Liver (tissue), 7 donors: ENCODE measurements at regions not wholly inside any gene's neighbourhood (a gene's known extent, or its start where the extent isn't known, plus 50 kb on each side); places are given as distances from the start of the nearest gene placed in this dataset.

Experiments
- DNase-seq: peaks from one replicate; pipeline ENCODE4 v3.0.0-alpha.2; 2017; ENCODE audit warnings: low spot score
- H3K27ac ChIP-seq, 2 donors: one replicate each; pipeline ENCODE4 v1.7.0; 2013; ENCODE audit warnings: inconsistent platforms in 2 of 2, low read length in 2 of 2, control low read depth in 1 of 2, low read depth in 1 of 2, mild to moderate bottlenecking in 1 of 2
- H3K27me3 ChIP-seq, 4 donors: one replicate each; pipeline versions ENCODE4 v1.6.1 to v1.7.0; 2013; ENCODE audit warnings: low read length in 3 of 4, inconsistent platforms in 1 of 4, mild to moderate bottlenecking in 1 of 4, moderate library complexity in 1 of 4; ENCODE audit not compliant: control insufficient read depth in 4 of 4, insufficient read depth in 4 of 4
- H3K36me3 ChIP-seq, 4 donors: one replicate each; pipeline versions ENCODE4 v1.6.1 to v1.7.0; 2013; ENCODE audit warnings: low read length in 3 of 4, mild to moderate bottlenecking in 3 of 4, low read depth in 1 of 4, moderate library complexity in 1 of 4; ENCODE audit not compliant: control insufficient read depth in 4 of 4, insufficient read depth in 3 of 4
- H3K4me1 ChIP-seq, 4 donors: one replicate each; pipeline versions ENCODE4 v1.6.1 to v1.7.0; 2013; ENCODE audit warnings: low read length in 3 of 4, mild to moderate bottlenecking in 3 of 4, moderate library complexity in 1 of 4; ENCODE audit not compliant: control insufficient read depth in 4 of 4, insufficient read depth in 4 of 4
- H3K4me3 ChIP-seq, 3 donors: one replicate each; pipeline versions ENCODE4 v1.6.1 to v1.7.0; 2013; ENCODE audit warnings: low read length in 3 of 3, control low read depth in 1 of 3, low read depth in 1 of 3, mild to moderate bottlenecking in 1 of 3
- H3K9ac ChIP-seq, 2 donors: one replicate each; pipeline ENCODE4 v1.7.0; 2013; ENCODE audit warnings: low read length in 2 of 2, mild to moderate bottlenecking in 2 of 2, moderate library complexity in 2 of 2, control low read depth in 1 of 2, low read depth in 1 of 2
- H3K9me3 ChIP-seq, 4 donors: one replicate each; pipeline versions ENCODE4 v1.6.1 to v1.7.0; 2013; ENCODE audit warnings: low read length in 3 of 4; ENCODE audit not compliant: control insufficient read depth in 4 of 4
- ATF3 ChIP-seq: IDR thresholded peaks from 2 replicates; pipeline ENCODE4 v1.6.1; 2016; ENCODE audit warnings: antibody characterized with exemption
- EGR1 ChIP-seq, 2 donors: IDR thresholded peaks; 2 replicates each; pipeline ENCODE4 v1.6.1; 2016 to 2018; ENCODE audit warnings: antibody characterized with exemption in 2 of 2, low read depth in 2 of 2
- FOXA1 ChIP-seq: IDR thresholded peaks from 2 replicates; pipeline ENCODE4 v1.6.1; 2016; ENCODE audit warnings: antibody characterized with exemption
- FOXA2 ChIP-seq: IDR thresholded peaks from 2 replicates; pipeline ENCODE4 v1.6.1; 2016; ENCODE audit warnings: antibody characterized with exemption
- GABPA ChIP-seq, 2 donors: IDR thresholded peaks in 1 of 2; conservative IDR thresholded peaks in 1 of 2; 2 replicates each; pipeline ENCODE4 v1.6.1; 2016; ENCODE audit warnings: antibody characterized with exemption in 2 of 2, mild to moderate bottlenecking in 1 of 2, moderate library complexity in 1 of 2
- HNF4A ChIP-seq, 2 donors: conservative IDR thresholded peaks; 2 replicates each; pipeline ENCODE4 v1.6.1; 2016; ENCODE audit warnings: antibody characterized with exemption in 2 of 2, mild to moderate bottlenecking in 2 of 2
- HNF4G ChIP-seq: IDR thresholded peaks from 2 replicates; pipeline ENCODE4 v1.6.1; 2016; ENCODE audit warnings: antibody characterized with exemption
- JUND ChIP-seq, 2 donors: IDR thresholded peaks; 2 replicates each; pipeline ENCODE4 v1.6.1; 2016; ENCODE audit warnings: antibody characterized with exemption in 2 of 2
- MAX ChIP-seq: IDR thresholded peaks from 2 replicates; pipeline ENCODE4 v1.6.1; 2016; ENCODE audit warnings: antibody characterized with exemption
- NR2F2 ChIP-seq: IDR thresholded peaks from 2 replicates; pipeline ENCODE4 v1.6.1; 2016; ENCODE audit warnings: antibody characterized with exemption
- RAD21 ChIP-seq, 2 donors: IDR thresholded peaks; 2 replicates each; pipeline ENCODE4 v1.6.1; 2016; ENCODE audit warnings: antibody characterized with exemption in 2 of 2, mild to moderate bottlenecking in 2 of 2
- RXRA ChIP-seq, 2 donors: IDR thresholded peaks; 2 replicates each; pipeline ENCODE4 v1.6.1; 2017 to 2018; ENCODE audit warnings: antibody characterized with exemption in 2 of 2, mild to moderate bottlenecking in 1 of 2
- SP1 ChIP-seq: IDR thresholded peaks from 2 replicates; pipeline ENCODE4 v1.6.1; 2018; ENCODE audit warnings: antibody characterized with exemption, mild to moderate bottlenecking
- YY1 ChIP-seq: IDR thresholded peaks from 2 replicates; pipeline ENCODE4 v1.6.1; 2016; ENCODE audit warnings: antibody characterized with exemption, mild to moderate bottlenecking
- WGBS: extraction: QIAGEN DNeasy Blood & Tissue Kit; methylation state at CpG from one replicate; pipeline ENCODE4 v1.1.7; 2013; 5-methylcytosine and 5-hydroxymethylcytosine counted together
- TF ChIP-seq, protein P1 (sequence below): IDR thresholded peaks from 2 replicates; pipeline ENCODE4 v1.6.1; 2016; ENCODE audit warnings: antibody characterized with exemption, mild to moderate bottlenecking
- TF ChIP-seq, protein P2 (sequence below): IDR thresholded peaks from 2 replicates; pipeline ENCODE4 v1.6.1; 2016; ENCODE audit warnings: antibody characterized with exemption
- donor health status: healthy.
- donor health status: healthy.
- donor health status: healthy.
- donor health status: healthy.

DNA sequence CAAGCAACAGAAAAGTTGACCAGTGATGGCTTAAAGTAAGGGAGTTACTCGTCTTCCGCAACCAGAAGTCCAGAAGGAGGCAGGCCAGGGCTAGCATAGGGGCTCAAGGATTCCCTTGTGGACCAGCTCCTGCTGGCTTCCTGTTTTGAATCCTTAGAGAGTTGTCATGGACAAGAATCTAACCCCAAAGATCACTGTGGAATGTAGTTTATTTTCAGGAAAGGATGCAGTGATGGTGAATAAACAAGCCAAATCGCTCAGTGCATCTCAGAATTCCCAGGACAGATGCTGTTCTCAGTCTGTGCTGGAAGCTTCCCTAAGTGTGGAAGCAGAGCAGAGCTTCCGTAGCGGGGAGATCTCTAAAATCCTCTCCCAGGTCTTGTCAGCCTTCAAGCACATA is 311.3 kb downstream of the C12orf75 start (continued):
- TF ChIP-seq, protein P1, sequence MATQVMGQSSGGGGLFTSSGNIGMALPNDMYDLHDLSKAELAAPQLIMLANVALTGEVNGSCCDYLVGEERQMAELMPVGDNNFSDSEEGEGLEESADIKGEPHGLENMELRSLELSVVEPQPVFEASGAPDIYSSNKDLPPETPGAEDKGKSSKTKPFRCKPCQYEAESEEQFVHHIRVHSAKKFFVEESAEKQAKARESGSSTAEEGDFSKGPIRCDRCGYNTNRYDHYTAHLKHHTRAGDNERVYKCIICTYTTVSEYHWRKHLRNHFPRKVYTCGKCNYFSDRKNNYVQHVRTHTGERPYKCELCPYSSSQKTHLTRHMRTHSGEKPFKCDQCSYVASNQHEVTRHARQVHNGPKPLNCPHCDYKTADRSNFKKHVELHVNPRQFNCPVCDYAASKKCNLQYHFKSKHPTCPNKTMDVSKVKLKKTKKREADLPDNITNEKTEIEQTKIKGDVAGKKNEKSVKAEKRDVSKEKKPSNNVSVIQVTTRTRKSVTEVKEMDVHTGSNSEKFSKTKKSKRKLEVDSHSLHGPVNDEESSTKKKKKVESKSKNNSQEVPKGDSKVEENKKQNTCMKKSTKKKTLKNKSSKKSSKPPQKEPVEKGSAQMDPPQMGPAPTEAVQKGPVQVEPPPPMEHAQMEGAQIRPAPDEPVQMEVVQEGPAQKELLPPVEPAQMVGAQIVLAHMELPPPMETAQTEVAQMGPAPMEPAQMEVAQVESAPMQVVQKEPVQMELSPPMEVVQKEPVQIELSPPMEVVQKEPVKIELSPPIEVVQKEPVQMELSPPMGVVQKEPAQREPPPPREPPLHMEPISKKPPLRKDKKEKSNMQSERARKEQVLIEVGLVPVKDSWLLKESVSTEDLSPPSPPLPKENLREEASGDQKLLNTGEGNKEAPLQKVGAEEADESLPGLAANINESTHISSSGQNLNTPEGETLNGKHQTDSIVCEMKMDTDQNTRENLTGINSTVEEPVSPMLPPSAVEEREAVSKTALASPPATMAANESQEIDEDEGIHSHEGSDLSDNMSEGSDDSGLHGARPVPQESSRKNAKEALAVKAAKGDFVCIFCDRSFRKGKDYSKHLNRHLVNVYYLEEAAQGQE = no peak

DNA sequence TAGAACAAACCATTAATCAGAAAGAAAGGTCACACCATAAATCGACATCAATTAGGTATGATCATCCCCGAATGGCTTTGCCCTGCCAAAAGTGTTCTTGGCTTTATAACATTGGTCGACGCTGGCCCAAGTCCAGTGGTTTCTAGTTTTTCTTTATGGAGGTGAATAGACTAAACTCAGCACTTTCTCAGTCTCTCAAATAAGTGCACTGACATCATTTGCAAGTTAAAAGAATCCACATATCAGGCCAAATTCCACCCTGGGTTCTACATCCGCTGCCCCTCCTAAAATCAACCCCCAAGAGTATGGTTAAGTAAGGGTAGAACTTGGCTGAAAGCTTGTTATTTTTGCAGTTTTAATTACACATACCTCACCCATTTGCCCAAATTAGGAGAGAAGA is 314.3 kb downstream of the C12orf75 start:
- H3K9ac ChIP-seq = no peak overlapping the region
- no peaks in the 10 kb centered on the region for H3K4me1 ChIP-seq
- no peak overlapping the region for H3K4me3 ChIP-seq
- H3K27me3 ChIP-seq = no peaks in the 10 kb centered on the region
- no peak for TF ChIP-seq GABPA (IDR thresholded peaks at IDR 0.05 in 1 of 2, conservative IDR thresholded peaks at IDR 0.05 in 1 of 2)
- TF ChIP-seq FOXA1 = no peak
- no peak for TF ChIP-seq NR2F2
- TF ChIP-seq JUND (IDR thresholded peaks at IDR 0.05) = no peak
- TF ChIP-seq FOXA2 = no peak
- TF ChIP-seq, protein P2, sequence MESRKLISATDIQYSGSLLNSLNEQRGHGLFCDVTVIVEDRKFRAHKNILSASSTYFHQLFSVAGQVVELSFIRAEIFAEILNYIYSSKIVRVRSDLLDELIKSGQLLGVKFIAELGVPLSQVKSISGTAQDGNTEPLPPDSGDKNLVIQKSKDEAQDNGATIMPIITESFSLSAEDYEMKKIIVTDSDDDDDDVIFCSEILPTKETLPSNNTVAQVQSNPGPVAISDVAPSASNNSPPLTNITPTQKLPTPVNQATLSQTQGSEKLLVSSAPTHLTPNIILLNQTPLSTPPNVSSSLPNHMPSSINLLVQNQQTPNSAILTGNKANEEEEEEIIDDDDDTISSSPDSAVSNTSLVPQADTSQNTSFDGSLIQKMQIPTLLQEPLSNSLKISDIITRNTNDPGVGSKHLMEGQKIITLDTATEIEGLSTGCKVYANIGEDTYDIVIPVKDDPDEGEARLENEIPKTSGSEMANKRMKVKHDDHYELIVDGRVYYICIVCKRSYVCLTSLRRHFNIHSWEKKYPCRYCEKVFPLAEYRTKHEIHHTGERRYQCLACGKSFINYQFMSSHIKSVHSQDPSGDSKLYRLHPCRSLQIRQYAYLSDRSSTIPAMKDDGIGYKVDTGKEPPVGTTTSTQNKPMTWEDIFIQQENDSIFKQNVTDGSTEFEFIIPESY = no peak
- no peak for TF ChIP-seq RAD21 (IDR thresholded peaks at IDR 0.05)
- no peak for TF ChIP-seq MAX
- TF ChIP-seq EGR1 (IDR thresholded peaks at IDR 0.05; ENCODE audit: low read depth in 2 of 2) = no peak
- TF ChIP-seq HNF4A (conservative IDR thresholded peaks at IDR 0.05) = no peak
- TF ChIP-seq RXRA (IDR thresholded peaks at IDR 0.05) = no peak
- TF ChIP-seq, protein P1 = no peak
- TF ChIP-seq SP1 = no peak
- no peak for TF ChIP-seq ATF3
- TF ChIP-seq HNF4G = no peak
- no peak for TF ChIP-seq YY1
- DNase-seq = no peak
- 88% methylated on average over 5 of the region's 5 CpGs for WGBS
- H3K9me3 ChIP-seq = no peaks in the 10 kb centered on the region
- H3K27ac ChIP-seq = no peak overlapping the region
- no peaks in the 10 kb centered on the region for H3K36me3 ChIP-seq
